COR-L47 (cell line): ENCODE measurements at regions not wholly inside any gene's neighbourhood (a gene's known extent, or its start where the extent isn't known, plus 50 kb on each side); places are given as distances from the start of the nearest gene placed in this dataset.

Source experiments
- DNase-seq: peaks from one replicate; lab custom pipeline; 2025; lab: John Stamatoyannopoulos, UW

DNA sequence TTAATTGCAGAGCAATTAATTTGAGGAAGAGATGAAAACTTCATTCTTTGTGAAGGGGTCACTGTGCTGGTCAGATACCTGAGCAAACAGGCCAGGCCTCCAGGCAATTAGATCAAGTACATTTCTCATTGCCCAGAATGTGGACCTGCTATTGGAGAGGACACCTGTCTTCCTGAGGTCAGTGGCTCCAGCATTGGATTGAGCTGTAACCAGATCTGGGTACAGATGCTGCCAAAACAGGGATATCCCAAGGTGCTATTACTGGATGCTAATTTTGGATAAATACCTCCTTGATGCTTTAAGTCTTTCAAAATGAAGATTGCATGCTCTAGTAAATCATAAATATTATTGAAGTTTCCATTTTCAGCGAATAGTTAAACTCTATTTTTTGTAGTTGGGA, 131.5 kb downstream of the FAM161A start:
- DNase-seq: no peak

DNA sequence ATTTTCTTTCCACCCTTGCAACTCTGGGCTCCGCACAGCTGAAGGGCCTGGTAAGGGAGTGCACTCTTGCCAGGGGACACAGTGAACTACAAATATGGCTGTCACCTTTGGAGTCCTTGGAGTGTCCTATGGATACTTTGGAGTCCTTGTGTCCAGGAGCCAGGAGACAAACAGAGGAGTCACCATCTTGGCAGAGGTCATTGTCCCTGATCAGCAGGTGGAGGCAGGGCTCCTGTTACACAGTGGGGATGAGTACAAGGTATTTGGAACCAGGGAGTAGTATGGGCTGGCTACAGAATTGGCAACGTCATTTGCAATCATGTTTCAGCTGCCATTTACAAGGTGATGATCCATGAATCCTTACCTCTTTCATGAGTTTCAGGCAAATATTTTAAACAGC, 132.5 kb downstream of the FAM161A start:
- no peak for DNase-seq

DNA sequence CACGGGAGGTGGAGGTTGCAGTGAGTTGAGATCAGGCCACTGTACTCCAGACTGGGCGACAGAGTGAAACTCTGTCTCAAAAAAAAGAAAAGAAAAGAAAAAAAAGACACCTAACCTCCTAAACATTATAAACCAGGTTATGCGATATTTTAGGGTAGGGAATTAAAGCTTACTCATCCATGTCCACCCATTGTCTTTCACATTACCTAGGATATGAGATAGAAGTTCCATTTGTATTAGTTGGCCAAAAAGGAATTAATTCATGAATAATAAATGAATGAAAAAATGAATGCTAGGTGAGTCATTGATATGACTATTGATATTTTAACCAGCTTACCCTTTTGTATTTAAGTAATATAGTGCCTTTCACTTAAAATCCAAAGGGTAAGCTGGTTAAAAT, 132.9 kb downstream of the FAM161A start:
- DNase-seq: no peak

DNA sequence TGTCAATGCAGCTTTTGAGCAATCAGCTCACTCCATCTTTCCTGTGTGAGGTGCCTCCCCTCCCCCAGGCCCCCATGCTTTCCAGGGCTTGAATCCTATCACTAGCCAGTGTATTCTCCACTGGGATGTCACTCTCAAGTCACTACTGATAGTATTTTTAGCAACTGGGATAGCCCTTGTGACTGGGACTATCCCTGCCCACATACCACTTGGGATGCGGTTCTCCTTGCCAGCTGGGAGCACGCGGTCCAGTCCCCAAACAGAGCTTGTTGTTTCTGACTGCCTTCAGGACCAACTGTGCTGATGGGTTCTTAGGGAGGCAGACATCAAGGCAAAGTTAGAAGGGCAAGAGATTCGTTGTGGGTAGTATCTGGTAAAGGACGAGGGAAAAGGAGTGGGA, 134.9 kb downstream of the FAM161A start:
- DNase-seq: no peak

DNA sequence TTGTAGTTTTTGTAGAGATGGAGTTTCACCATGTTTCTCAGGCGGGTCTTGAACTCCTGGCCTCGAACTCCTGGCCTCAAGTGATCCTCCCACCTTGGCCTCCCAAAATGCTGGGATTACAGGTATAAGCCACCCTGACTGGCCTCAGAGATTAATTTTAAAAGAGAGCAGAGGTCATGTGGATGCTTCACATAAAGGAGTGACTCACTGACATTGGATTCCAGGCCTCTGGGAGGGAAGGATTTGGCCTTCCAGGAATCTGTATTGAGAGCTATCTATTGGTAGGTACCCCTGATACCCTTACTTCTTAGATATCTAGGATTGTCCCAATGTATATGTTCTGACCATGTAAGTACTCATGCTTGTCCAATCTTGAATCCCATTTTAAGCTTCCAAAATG, 138.4 kb downstream of the FAM161A start:
- no peak for DNase-seq

DNA sequence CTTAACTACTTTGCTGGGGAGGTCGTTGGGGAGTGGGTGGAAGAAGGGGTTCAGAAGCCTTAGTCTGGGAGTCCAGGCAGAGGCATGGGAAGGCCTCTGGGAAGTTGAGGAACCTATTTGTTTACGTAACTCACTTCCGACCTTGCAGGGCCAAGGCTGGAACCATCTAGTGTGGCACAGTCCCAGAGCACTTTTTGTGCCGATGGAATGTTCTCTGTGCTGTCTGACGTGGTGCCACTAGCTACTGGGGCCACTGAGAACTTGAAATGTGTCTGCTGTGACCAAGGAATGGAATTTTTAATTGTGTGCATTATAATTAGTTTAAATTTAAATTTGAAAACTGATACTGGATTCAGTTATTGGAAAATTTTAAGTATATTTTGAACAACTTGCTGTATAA, 139.7 kb downstream of the FAM161A start:
- DNase-seq: no peak

DNA sequence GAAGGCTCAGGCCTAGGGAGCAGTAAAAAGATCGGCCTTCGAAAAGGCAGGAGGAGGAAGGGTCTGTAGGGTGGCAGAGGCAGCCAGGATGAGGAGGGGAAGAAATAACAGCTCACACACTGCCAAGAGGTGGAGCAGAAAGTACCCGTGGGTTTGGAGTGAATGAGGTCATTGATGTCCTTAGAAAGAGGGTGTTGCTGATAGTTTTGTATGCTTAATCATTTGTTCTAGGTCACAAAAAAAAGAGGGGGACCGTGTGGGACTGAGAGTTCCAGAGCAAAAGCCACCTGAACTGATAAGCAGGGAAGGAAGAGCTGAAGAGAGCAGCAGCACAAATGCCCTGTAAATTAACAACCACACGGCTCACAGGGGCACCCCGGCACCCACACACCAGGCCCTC, 140.4 kb downstream of the FAM161A start:
- DNase-seq: no peak

DNA sequence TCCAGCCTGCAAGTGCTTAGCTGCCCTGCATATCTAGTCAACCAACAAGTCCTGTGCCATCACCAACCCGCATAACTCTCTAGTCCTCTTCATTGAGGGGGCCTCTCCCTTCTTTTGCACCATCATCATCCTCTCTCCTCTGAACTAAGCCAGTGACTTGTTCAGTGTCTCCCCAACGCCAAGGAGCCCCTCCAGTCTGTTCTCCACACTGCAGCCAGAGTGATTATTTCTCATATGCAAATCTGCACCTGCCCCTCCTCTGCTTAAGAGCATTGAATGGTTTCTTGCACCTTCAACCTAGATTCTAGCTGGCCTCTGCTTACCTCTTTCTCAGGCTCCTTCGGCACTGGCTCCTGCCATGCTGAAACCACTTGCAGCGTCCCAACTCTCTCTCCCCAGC, 141.8 kb downstream of the FAM161A start:
- no peak for DNase-seq

DNA sequence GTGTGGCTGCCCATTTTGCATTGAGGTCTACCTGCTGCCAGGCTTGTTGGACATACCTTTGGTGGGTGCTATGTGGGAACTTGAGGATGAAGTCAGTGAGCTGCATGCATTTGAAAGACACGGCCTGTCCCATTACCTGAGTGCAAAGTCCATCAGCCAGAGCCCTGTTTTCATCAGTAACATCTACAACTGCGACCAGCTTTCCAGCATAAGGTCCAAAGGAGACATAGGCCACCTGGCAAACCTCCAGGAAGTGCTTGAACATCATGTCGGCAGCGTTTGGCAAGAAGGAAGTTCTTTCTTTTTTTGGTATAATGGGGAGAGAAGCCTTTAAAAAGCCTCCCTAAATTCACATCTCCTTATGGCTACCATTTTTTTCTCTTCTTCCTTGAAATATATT, 143.1 kb downstream of the FAM161A start:
- DNase-seq: no peak

DNA sequence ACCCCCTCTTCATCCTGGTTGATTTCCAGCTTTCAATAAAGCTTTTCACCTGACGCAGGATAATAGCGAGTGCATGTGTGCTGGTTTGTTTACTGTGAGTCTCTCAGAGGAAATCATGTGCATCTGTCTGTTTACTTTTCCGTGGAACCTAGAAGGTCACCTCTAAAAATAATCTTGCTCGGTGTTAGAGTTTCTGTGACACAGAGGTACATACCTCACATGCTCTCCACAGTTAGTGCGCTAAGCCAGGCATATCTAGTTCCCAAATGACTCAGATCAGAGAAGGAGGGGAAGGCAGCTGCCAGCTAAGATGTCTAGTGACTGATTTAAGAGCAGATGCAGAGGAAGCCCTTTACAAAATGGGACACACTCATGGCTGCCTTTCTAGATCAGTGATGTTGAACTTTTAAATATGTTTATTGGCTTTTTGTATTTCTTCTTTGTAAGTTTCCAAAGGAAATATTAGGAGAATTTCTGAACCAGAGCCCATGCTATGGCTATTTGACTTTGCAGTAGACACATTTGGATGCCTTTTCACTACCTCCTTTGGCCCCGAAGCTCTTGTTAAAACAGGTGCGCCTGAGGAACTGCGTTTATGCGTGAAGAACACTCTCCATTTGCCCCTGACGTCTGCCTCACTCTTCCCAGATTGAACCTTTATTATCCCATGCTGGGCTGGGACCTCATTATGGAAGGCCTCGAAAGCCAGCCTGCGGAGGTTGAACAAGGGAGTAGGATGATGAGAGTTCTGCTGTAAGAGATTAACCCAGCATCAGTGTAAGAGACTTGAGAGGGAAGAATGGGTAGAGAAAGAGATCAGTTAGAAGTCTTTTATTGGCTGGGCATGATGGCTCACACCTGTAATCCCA, 145.6 kb downstream of the FAM161A start:
- peak; percentile 80 for DNase-seq

DNA sequence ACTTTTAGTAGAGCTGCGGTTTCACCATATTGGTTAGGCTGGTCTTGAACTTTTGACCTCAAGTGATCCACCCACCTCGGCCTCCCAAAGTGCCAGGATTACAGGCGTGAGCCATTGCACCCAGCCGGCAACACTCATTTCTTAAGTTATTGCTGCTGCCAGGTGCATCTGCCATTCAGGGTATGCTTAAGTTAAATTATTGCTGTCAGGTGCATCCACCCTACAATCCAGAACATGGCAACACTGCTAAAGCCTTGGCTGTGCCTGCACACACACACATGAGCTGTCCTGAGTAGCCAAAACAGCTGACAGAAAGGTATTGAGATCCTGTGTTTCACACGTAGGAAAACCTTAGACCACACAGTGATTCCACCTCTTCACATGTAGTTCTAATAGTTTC, 148.2 kb downstream of the FAM161A start:
- DNase-seq: no peak

DNA sequence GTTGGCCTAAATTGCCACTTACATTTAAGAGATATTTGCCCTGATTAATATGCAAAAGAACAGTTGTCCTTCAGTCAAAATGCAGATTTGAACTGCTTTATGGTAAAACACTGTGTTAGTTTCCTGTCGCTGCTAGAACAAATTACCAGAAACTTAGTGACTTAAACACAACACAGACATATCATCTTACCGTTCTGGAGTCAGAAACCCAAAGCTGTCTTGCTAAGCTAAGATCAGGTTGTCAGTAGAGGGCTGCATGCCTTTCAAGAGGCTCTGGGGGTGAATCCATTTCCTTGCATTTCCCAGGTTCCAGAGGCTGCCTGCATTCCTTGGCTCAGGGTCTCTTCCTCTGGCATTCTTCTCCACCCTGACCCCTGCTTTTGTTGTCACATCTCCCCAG, 149.5 kb downstream of the FAM161A start:
- DNase-seq: no peak

DNA sequence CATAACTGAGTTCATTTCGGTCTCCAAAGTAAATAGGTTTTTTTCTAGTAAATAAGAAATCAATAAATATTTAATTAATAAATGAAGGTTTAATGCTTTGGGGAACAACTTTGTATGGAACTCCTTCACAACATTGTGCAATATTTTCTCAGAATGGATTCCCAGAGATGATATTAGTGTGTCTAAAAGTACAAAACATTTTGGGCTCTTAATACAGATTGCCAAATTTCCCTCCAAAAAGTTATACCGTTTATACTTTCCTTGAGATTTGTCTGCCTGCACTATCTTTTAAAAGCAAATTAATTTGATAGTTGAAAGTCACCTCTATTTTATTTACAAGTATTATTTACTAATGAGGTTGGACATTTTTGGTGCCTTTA, 151.8 kb downstream of the FAM161A start:
- no peak for DNase-seq

DNA sequence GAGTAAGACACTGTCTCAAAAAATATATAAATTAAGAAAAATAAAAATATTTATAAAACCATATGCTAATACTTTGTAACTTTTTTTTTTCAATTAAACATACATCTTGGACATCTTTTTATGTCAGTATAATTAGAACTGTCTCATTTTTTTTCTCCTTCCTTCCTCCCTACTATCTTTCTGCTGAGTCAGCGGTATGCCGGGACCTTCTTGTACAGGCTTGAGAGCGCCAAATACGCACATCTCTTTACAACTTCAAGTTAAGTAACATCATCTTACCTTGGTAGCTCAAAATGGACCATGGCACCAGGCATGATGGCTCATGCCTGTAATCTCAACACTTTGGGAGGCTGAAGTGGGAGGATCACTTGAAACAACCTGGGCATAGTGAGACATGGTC, 153.4 kb downstream of the FAM161A start:
- no peak for DNase-seq

DNA sequence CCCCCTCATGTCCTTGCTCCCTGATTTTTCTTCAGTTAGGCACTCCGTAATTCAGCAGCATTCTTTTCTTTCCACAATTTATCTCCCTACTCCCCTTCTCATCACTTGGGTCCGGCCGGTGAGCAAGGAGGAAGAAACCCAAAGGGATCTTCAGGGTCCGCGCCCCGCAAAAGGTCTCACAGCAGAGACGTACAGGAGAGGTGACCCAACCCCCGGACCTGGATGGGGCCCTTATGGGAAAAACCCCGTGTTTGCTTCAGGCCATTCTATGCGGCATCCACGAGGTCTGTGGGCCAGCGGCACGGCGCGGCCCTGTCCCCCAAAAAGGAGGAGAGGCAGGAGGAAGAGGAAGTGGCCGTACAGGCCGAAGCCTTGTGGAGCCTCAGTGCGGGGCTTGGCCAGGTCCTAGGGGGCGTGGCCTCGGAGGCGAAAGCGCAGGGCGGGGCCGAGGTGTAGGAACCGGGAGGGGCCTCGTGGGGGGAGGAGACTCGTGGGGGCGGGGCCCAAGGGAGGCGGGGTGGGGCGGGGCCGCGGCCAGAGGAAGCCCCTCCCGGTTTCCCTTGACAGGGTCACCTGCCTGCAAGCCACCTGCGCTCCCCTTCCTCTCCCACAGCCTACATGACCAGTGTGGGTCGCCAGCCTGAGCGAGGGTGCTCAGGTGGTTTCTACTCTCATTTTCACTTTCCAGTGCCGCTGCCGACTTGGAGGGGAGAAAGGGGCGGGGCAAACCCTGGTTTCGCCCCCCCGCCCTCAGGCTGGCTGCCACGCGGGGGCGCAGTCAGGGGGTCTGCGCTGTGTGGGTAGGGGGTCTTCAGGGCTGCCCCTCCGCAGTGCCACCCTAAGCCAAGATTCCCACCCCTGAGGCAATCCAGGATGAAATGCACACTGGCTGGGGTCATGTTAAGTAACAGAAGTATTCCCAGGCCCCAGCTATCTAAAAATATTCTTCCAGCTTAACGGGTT, 156.4 kb upstream of the XPO1 start:
- DNase-seq: peak; percentile 68

DNA sequence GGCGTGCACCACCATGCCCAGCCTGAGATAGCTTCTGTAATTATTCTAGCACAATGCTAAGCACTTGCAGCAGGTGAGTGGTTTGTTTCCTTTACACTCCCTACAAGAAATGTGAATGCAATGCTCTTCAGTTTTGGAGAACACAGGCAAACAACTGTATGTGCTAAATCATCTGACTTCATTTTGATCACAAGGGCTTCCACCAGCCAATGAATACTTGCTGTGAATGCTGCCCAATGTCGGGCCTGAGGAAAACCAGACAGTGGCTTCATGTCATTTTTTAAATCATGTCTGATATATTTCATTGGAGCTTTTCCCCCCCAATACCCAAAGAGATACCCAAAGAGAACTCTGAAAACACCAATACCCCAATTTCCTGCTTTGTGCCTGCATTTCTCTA, 155.6 kb upstream of the XPO1 start:
- no peak for DNase-seq

DNA sequence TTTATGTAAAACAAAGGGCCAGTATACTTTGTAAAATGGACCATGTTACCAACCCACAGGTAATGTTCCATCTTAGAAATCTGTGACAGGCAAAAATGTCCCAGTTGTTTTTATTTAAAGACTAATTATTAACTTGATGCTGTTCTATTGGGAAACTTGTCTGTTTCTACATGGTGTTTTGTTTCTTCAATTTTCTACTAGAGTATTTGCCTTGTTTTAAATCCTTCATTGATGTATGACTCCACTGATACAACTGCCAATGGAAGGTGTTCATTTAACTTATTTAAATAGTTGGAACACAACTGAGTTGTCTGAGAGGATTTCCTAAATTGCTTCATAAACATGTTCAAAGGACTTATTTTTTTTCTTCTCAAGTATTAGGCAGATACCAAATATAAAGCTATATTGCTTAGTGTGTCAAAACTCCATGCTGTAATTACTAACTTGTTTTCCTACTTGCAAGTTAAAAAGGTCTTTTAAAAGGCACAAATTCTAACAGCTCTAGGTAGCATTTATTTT, 152.0 kb upstream of the XPO1 start:
- DNase-seq: no peak

DNA sequence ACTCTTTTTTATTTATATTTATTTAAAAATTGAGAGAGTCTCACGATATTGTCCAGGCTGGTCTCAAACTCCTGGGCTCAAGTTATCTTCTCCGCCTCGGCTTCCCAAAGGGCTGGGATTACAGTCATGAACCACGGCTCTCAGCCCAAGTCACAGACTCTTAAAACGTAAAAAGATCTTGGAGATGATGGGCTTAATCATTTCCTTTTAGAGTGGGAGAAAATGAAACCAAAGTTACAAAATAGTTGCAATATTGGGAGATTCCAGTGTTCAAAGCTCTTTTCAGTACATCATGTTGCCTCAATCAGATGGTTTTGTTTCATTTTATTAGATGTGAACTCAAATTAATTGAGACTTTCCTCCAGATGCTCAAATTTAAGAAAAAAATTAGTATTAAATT, 151.4 kb upstream of the XPO1 start:
- no peak for DNase-seq

DNA sequence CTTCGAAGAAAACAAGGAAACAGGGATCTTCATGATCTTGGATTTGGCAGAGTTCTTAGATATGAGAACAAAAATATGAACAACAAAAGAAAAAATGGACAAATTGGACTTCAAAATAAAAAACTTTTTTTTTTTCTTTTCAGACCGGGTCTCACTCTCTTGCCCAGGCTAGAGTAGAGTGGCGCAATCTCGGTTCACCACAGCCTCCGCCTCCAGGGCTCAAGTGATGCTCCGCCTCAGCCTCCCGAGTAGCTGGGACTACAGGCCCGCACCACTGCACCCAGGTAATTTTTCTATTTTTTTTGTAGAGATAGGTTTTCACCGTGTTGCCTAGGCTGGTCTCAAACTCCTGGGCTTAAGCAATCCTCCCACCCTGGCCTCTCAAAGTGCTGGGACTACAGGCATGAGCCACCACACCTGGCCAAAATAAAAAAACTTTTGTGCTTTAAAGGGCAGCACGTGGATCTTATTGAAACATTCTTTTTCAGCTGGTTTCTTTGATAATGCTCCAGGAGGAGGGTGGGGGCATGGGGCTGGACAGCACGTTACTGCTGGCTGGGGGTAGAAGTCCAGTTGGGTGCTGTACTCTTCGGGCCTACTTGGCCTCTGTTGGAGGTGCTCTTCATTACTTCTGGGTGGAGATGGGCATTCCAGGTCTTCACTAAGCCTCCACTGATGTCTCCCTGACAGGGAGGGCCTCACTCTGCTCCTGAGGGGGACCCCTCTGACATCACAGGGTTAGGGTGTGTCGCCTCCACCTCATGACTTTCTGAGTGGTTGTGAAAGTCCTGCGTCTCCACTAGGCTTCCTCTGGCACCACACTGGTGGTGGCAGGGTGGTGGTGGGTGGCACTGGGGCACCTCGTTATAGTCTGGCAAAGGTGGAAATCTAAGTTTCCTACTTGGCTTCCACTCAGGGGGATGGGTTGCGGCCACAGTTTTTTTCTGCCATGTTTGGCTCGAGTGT, 150.5 kb upstream of the XPO1 start:
- no peak for DNase-seq

DNA sequence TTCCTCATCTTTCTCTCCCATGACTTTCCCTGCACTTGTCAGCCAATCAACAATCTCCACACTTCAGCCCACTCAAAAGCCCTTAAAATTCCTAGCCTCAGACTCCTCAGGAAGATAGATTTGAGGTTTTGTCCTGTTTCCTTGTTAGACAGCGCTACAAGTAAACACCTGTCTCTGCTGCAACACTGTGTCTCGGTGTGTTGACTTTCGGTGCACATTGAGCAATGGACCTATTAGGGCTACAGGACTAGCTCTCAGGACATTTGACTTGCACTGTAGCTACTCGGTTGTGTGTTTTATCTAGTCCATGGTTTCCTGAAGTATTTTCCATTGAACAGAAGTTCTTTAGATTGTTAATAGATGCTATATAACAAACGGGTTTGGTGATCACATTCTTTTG, 140.9 kb upstream of the XPO1 start:
- no peak for DNase-seq

DNA sequence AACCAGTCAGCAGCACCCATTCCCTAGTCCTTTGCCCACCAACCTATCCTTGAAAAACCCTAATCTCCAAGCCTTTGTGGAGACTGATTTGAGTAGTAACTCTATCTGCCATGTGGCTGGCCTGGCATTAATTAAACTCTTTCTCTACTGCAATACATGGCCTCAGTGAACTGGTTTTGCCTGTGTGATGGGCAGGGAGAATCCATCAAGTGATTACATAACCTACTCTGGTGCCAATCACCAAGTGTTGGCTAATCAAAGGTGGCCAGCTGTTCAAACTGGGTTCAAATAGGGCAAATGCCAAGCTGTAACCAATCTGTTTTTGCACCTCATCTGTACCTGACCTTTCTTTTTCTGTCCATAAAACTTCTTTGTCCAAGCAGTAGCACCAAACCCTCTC, 139.8 kb upstream of the XPO1 start:
- DNase-seq: no peak

DNA sequence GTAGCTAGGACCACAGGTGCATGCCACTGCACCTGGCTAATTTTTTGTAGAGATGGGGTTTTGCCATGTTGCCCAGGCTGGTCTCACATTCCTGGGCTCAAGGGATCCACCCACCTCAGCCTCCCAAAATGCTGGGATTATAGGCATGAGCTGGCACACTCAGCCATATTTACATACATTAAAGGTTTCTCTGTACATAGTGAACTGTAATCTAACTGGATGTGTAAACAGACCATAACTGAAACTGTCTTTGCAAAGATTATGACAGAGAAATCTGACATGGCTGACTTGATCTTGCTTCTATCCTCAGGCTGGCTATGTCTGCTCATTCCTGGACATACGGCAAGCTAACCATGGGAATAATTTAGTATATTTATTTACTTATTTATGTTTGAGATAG, 139.2 kb upstream of the XPO1 start:
- no peak for DNase-seq
